MCF 10A (cell line): ENCODE measurements at regions not wholly inside any gene's neighbourhood (a gene's known extent, or its start where the extent isn't known, plus 50 kb on each side); places are given as distances from the start of the nearest gene placed in this dataset.

Experiments
- BruUV-seq: library from RNA; stranded (reverse); fragments of 400-500 nt; replicated peaks from 2 replicates; lab custom pipeline; 2021; lab: Mats Ljungman, UMichigan
- CTCF ChIA-PET: fragments of 300-600 bp; sonication (Branson Sonifier 250); formaldehyde crosslinking; extraction: SDS; loops from one replicate; lab custom pipeline; 2021; ENCODE audit warnings: antibody characterized with exemption, inconsistent platforms; lab: Yijun Ruan, JAX
- POLR2A ChIA-PET: fragments of 300-600, 350-650 bp; sonication (Branson Sonifier 250); formaldehyde crosslinking; extraction: SDS; loops from one replicate; lab custom pipeline; 2020; ENCODE audit warnings: antibody characterized with exemption, inconsistent platforms; lab: Yijun Ruan, JAX
- DNase-seq: peaks from one replicate; pipeline ENCODE4 v3.0.0-alpha.2; 2018; ENCODE audit not compliant: unreplicated experiment
- H3K27ac Mint-ChIP-seq: one replicate; pipeline ENCODE4 v1.8.0; 2022; ENCODE audit warnings: mild to moderate bottlenecking, low read depth, mixed read lengths; ENCODE audit not compliant: unreplicated experiment
- H3K27me3 Mint-ChIP-seq: one replicate; pipeline ENCODE4 v1.8.0; 2022; ENCODE audit warnings: mixed read lengths; ENCODE audit not compliant: insufficient read depth, unreplicated experiment
- H3K36me3 Mint-ChIP-seq: one replicate; pipeline ENCODE4 v1.8.0; 2022; ENCODE audit warnings: mild to moderate bottlenecking, moderate library complexity, mixed read lengths; ENCODE audit not compliant: insufficient read depth, unreplicated experiment
- H3K4me1 Mint-ChIP-seq: one replicate; pipeline ENCODE4 v1.8.0; 2022; ENCODE audit warnings: mixed read lengths; ENCODE audit not compliant: insufficient read depth, unreplicated experiment
- H3K4me3 Mint-ChIP-seq: one replicate; pipeline ENCODE4 v1.8.0; 2022; ENCODE audit warnings: mild to moderate bottlenecking, moderate library complexity, mixed read lengths; ENCODE audit not compliant: unreplicated experiment
- H3K9me3 Mint-ChIP-seq: one replicate; pipeline ENCODE4 v1.8.0; 2022; ENCODE audit warnings: mixed read lengths; ENCODE audit not compliant: unreplicated experiment
- intact Hi-C: fragments of 100-400 bp; cut with micrococcal nuclease; formaldehyde crosslinking; loops from 2 replicates; pipeline ENCODE4 v1.14.1; 2022
- TF ChIP-seq, protein P1 (sequence below): fragments of 200-600 bp; IDR thresholded peaks from one replicate; pipeline ENCODE4 v1.8.0; 2022; ENCODE audit warnings: antibody characterized with exemption, mild to moderate bottlenecking; ENCODE audit not compliant: unreplicated experiment

DNA sequence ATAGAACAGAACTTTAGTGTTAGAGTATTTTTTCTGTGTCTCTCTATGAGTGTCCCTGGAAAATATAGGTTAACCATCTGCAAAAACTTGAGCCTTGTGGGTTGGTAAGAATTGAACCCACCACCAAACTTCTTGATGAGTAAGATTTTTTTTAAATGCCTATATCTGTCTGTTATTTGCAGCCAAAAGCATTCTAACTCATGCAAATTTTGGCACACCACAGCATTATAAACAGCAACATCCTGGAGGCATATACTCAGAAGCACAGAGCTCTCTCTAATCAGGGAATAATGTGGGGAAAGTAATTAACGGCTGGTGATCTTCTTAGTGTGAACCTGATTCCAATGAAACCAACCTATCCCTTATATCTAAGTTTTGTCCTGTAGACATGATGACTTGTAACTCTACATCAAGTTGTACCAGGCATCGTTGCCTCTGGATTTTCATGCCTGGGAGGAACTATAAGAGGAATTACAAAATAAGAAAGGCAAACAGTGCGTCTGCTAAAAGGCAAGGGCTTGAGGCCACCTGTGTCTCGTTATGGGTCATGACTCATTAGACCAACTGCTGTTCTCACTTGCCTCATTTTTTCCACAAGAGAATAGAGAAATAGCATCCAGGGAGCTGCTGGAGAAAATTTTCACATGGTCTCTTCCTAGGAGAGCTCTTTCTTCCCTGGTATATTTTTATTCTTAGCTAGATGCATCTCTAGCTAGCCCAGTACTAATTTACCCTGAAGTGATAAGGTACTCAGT is 202.4 kb downstream of the CHIC2 start:
- peak; percentile 84 for DNase-seq
- Mint-ChIP-seq H3K4me1 (peaks cover 9% of the 10 kb centered on the region), H3K9me3 (no peaks in the 10 kb centered on the region), H3K4me3 (no peak overlapping the region), H3K27me3 (no peaks in the 10 kb centered on the region), H3K27ac (no peak overlapping the region), H3K36me3 (no peaks in the 10 kb centered on the region)
- CTCF ChIA-PET: interaction anchor here (0.6 to 1.2 kb wide), 5 partner anchors 12 to 484 kb away, joined by 3 read pairs; no protein-coding TSS in a partner anchor
- TF ChIP-seq, protein P1, sequence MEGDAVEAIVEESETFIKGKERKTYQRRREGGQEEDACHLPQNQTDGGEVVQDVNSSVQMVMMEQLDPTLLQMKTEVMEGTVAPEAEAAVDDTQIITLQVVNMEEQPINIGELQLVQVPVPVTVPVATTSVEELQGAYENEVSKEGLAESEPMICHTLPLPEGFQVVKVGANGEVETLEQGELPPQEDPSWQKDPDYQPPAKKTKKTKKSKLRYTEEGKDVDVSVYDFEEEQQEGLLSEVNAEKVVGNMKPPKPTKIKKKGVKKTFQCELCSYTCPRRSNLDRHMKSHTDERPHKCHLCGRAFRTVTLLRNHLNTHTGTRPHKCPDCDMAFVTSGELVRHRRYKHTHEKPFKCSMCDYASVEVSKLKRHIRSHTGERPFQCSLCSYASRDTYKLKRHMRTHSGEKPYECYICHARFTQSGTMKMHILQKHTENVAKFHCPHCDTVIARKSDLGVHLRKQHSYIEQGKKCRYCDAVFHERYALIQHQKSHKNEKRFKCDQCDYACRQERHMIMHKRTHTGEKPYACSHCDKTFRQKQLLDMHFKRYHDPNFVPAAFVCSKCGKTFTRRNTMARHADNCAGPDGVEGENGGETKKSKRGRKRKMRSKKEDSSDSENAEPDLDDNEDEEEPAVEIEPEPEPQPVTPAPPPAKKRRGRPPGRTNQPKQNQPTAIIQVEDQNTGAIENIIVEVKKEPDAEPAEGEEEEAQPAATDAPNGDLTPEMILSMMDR: no peak
- BruUV-seq: no TSS peak
- intact Hi-C loops: no loop called here
- POLR2A ChIA-PET: interaction anchor here (0.7 to 1.0 kb wide), 2 partner anchors 10 to 125 kb away, joined by 3 read pairs; no protein-coding TSS in a partner anchor

DNA sequence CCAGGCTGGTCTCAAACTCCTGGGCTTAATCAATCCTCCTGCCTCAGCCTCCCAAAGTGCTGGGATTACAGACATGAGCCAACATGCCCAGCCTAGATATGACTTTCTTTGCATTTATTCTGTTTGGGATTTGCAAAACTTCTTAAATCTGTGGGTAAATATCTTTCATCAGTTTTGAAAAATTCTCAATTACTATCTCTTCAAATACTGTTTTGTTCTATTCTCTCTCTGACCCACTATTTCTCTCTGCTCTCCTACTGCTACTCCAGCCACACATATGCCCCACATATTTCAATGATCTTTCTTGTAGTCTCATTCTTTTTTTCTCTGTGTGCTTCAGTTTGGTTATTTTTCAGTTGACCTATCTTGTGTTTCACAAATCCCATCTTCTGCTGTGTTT is 205.1 kb downstream of the CHIC2 start:
- POLR2A ChIA-PET: no interaction called here
- BruUV-seq: no TSS peak
- no peaks in the 10 kb centered on the region for H3K36me3 Mint-ChIP-seq
- no peak overlapping the region for H3K27ac Mint-ChIP-seq
- TF ChIP-seq, protein P1: no peak
- intact Hi-C loops: no loop called here
- no peak for DNase-seq
- no peak overlapping the region for H3K4me3 Mint-ChIP-seq
- CTCF ChIA-PET: no interaction called here
- H3K4me1 Mint-ChIP-seq: peaks cover 30% of the 10 kb centered on the region
- H3K27me3 Mint-ChIP-seq: no peaks in the 10 kb centered on the region
- H3K9me3 Mint-ChIP-seq: no peaks in the 10 kb centered on the region

DNA sequence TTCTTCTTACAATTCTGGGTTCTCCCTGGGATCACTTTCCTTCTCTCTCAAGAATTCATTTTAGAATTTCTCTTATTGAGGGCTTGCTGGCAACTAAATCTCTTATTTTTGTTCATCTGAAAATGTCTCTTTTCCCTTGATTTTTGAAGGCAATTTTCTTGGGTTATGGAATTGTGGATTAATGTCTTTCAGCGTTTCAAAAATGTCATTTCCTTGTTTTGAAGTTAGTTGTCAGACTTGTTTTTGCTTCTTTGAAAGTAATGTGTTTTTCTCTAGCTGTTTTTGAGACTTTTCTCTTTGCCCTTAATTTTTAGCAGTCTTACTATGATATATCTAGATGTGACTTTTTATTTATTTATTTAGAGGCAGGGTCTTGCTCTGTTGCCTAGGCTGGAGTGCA is 205.7 kb downstream of the CHIC2 start:
- H3K4me3 Mint-ChIP-seq: no peak overlapping the region
- BruUV-seq: no TSS peak
- no peak overlapping the region for H3K27ac Mint-ChIP-seq
- DNase-seq: no peak
- POLR2A ChIA-PET: interaction anchor here (0.7 kb wide), 2 partner anchors 72 to 152 kb away, joined by 3 to 4 read pairs; no protein-coding TSS in a partner anchor
- CTCF ChIA-PET: no interaction called here
- intact Hi-C loops: no loop called here
- H3K4me1 Mint-ChIP-seq: peaks cover 30% of the 10 kb centered on the region
- TF ChIP-seq, protein P1: no peak
- H3K27me3 Mint-ChIP-seq: no peaks in the 10 kb centered on the region
- H3K36me3 Mint-ChIP-seq: no peaks in the 10 kb centered on the region
- H3K9me3 Mint-ChIP-seq: no peaks in the 10 kb centered on the region

DNA sequence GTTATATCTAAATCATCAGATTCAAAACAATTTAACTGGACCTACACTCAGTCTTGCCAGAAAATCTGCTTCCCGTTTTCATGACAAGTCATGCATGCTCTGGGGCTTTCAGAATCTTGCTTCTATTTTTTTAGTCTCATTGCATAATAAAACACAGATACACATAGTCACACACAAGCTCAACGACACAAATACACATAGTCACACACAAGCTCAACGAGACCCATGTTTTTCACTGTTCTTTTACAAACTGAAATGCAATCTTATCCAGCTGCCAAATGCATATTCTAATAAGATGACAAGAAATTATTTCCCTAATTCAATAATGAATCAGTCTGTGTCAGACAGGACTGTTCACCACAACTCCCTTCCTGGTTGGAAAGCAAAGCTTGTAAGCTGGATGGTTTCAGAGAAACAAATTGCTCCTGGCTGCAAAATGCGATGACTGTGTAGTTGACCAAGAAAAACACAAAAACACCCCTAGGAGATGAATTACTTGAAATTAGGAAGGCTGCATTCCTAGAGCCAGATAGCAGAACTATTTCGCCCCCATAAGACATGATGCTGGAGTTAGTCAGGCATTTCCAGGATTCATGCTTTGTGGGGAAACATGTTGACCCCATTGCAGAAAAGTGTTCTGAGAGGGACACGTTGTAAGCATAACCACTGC is 208.7 kb downstream of the CHIC2 start:
- POLR2A ChIA-PET: no interaction called here
- DNase-seq: peak; percentile 21
- BruUV-seq: no TSS peak

More for the DNA sequence above, 208.7 kb downstream of the CHIC2 start:
- H3K9me3 Mint-ChIP-seq: no peaks in the 10 kb centered on the region
- no peak overlapping the region for H3K27ac Mint-ChIP-seq
- no peaks in the 10 kb centered on the region for H3K36me3 Mint-ChIP-seq
- H3K4me1 Mint-ChIP-seq: peaks cover 23% of the 10 kb centered on the region
- TF ChIP-seq, protein P1: no peak
- no peaks in the 10 kb centered on the region for H3K27me3 Mint-ChIP-seq
- CTCF ChIA-PET: interaction anchor here (0.7 to 1.7 kb wide), 3 partner anchors 51 to 379 kb away, joined by 3 to 6 read pairs (median 4); no protein-coding TSS in a partner anchor
- no peak overlapping the region for H3K4me3 Mint-ChIP-seq
- intact Hi-C loops: no loop called here
